ENCODE measurements at regions not wholly inside any gene's neighbourhood (a gene's known extent, or its start where the extent isn't known, plus 50 kb on each side); places are given as distances from the start of the nearest gene placed in this dataset.
"Not testable (repeated sequence)": the region's sequence is repeated elsewhere in the genome, so short reads cannot be mapped to it uniquely, and the experiment has no call there.

GRCh38 chr14:30159374-30159773 lies 231.7 kb upstream of the PRKD1 start:
- DNase-seq (ENCODE audit: low read depth, low spot score) = no peak

- DNase-seq (ENCODE audit: low read depth, low spot score) = no peak
Observed at GRCh38 chr14:30160608-30161007, 233.0 kb upstream of the PRKD1 start.

GRCh38 chr14:30162066-30162465 lies 234.4 kb upstream of the PRKD1 start:
- DNase-seq (ENCODE audit: low read depth, low spot score) = no peak

GRCh38 chr14:30165255-30165654 lies 237.6 kb upstream of the PRKD1 start:
- no peak for DNase-seq (ENCODE audit: low read depth, low spot score)

DNA sequence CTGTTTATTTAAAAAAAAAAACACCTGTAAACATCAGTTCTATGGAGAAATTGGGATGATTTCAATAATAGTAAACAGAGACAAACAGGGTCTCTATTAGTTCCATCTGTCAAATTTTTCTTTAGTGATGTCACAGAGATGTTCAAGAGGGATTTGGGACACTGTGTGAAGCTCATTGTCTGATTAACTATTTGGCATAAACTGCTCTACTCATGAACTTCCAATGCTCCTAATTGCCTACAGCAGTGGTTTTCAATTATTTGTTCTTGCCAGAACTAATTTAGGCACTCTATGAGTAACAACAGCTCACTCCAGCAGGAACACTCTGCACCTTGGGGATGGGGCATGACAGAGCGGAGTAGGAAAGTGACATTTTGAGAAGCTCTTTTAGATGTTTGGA lies 250.1 kb upstream of the PRKD1 start:
- DNase-seq (ENCODE audit: low read depth, low spot score) = no peak

- no peak for DNase-seq (ENCODE audit: low read depth, low spot score)
Observed at GRCh38 chr14:30179381-30180130, 251.9 kb upstream of the PRKD1 start.

- no peak for DNase-seq (ENCODE audit: low read depth, low spot score)
Observed at GRCh38 chr14:30180219-30180618, 252.6 kb upstream of the PRKD1 start.

GRCh38 chr14:30185832-30186231 lies 258.2 kb upstream of the PRKD1 start:
- no peak for DNase-seq (ENCODE audit: low read depth, low spot score)

- DNase-seq (ENCODE audit: low read depth, low spot score) = no peak
Observed at GRCh38 chr14:30191639-30192279, 264.1 kb upstream of the PRKD1 start.

DNA sequence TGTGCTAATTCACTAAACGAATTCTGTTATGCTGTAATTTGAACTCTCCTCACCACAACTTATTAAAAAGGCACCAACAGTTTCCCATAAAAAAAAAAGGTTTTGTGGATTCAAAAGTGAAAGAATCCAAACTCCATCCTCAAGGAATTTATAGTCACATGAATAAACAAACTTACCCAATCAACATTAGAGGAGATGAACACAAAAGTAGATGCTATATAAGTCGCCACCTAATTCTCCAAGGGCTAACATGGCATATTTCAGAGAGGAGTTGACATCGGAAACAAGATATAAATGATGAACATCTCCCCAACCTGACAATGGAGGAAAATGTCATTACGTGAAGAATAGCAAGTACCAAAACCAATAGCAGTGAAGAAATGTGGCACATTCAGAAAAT lies 265.5 kb upstream of the PRKD1 start:
- DNase-seq (ENCODE audit: low read depth, low spot score) = no peak

DNA sequence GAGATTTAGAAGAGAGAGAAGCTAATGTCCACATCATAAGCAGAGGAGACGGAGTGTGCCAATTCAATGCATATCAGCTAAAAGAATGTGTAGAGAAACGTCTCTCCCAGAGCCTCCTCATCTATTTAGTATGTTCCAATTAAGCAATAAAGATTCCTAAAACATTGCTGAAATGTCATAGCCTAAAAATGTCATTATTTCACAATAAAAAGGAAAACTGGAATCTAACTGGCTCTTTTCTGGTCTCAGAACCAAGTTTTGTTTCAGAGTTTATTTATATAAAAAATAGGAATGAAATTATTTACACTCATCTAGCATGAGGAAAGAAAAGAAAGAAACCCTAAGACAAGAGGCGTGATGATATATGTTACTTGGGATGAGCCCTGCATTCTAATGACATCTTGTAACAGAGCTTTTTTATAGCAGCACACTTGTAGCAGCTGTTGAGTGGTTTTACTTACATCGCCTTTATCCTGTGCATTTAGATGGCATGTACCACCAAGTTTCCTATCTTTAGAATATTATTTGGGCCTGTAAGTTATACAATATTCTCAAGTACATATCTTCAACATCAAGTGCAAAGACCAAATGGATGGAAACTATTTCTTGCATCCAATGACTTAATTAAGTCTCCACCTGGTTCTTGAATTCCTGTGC lies 266.3 kb upstream of the PRKD1 start:
- DNase-seq (ENCODE audit: low read depth, low spot score) = no peak

DNA sequence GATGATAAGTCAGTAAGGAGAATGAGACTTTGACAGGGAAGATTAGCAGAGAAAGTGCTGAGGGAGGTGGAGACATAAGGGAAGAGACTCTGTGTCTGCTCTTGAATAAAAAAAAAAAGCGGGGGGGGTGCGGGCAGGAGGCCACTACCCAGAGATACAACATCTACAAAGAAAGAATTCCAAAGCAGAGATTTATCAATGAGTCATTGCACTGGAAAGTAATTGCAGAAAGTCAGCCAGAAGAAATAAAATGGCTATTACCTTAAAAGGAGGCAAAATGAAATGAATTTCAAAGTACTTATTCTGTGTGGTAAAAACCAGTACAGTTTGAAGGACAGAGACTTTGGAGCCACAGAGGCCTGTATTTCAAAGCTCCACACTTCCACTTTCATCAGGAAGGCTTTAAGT lies 267.1 kb upstream of the PRKD1 start:
- DNase-seq (ENCODE audit: low read depth, low spot score) = no peak

GRCh38 chr14:30195941-30196340 lies 268.3 kb upstream of the PRKD1 start:
- no peak for DNase-seq (ENCODE audit: low read depth, low spot score)

GRCh38 chr14:30196861-30197260 lies 269.2 kb upstream of the PRKD1 start:
- DNase-seq (ENCODE audit: low read depth, low spot score) = no peak

DNA sequence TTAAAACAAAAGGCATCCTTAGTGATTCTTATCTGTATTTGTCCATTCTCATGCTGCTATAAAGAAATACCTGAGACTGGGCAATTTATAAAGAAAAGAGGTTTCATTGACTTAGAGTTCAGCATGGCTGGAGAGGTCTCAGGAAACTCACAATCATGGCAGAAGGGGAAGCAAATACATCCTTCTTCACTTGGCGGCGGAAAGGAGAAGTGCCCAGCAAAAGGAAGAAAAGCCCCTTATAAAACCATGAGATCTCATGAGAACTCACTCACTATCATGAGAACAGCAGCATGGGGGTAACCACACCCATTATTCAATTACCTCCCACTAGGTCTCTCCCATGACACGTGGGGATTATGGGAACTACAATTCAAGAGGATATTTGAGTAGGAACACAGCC lies 271.1 kb upstream of the PRKD1 start:
- not testable (repeated sequence) for DNase-seq (ENCODE audit: low read depth, low spot score)

GRCh38 chr14:30204431-30204980 lies 276.9 kb upstream of the PRKD1 start:
- DNase-seq (ENCODE audit: low read depth, low spot score) = no peak

DNA sequence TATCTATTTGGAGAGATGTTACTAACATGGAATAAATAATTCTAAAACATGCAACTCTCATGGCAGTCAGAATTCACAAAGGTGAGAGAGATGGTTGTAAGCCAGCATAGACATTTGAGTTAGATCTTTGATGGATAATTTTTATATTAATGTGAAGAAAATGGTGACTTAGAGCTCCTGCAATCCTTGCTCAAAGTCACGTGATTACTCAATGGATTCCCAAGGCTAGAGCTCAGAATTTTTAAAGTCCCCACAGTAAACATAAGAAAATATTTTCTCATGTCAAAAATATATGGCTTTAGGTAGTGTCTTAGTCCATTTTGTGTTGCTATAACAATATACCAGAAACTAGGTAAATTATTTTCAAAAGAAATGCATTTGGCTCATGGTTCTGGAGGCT lies 281.5 kb upstream of the PRKD1 start:
- no peak for DNase-seq (ENCODE audit: low read depth, low spot score)

DNA sequence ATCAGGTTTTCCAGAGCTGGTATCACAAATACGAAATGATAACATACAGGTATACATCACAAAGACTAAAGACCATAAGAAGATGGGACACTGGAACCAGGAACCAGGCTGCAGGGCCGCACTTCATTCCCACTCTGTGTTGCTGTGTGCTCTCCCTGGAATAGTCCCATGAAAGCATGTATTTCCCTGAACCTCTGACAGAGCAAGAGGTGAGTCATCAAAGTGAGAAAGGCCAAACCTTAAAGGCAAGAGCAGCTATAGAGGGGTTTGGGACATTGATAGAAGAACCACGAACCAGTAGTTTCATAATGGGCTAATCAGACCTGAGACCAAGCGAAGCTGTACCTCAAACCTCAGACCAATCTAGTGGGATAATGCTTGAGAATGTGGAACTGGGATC lies 283.0 kb upstream of the PRKD1 start:
- no peak for DNase-seq (ENCODE audit: low read depth, low spot score)

- DNase-seq (ENCODE audit: low read depth, low spot score) = no peak
Observed at GRCh38 chr14:30211326-30211725, 283.7 kb upstream of the PRKD1 start.

GRCh38 chr14:30214014-30214413 lies 286.4 kb upstream of the PRKD1 start:
- DNase-seq (ENCODE audit: low read depth, low spot score) = no peak

DNA sequence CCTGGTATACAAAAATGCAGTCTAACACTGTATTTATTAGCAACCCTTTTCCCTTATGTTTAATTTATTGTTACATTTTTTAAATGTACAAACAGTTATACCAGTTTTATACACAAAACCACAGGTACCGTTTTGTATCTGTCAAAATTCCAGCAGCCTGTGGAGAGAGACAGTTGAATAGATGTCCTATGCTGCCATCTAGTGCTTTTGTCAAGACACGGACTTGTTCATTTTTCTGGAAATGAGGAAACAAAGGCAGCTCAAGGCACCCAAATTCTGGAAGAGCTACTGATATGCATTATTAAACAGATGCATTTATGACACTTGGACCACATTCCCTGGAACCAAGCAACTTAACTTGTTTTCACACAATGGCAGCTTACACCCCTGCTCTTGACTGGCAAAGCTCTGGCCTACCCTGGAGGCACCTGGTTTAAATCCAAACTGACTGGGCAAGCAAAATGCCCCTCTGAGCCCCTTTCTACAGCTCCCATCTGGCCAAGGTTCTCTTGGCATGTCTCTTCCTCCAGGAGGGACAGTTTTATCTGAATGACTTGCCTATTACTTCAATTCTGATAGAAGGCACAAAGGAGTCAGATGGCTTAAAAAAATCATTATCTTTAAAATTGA lies 286.9 kb upstream of the PRKD1 start:
- no peak for DNase-seq (ENCODE audit: low read depth, low spot score)

DNA sequence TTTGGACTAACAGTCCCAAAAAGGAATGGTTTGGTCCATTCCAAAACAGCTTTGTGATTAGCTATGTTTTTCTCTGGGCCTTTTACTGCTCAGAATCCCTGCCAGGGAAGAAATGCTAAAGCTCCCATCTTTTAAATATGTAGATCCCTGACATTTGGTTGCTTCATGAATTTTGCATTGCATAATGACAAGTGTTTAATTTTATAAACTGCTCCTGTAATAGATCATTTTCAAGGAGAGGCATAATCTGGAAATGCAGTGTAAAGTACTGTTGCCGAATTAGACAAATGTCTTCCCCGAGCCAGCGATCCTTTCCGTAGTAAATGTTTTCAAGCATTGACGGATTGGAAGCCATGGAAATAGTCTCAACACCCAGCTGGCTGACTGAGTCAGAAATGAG lies 291.3 kb upstream of the PRKD1 start:
- no peak for DNase-seq (ENCODE audit: low read depth, low spot score)

Measured in brain pericyte (primary cell).